ENCODE measurements at regions not wholly inside any gene's neighbourhood (a gene's known extent, or its start where the extent isn't known, plus 50 kb on each side); places are given as distances from the start of the nearest gene placed in this dataset.

- Histone ChIP-seq H3K4me3 (ENCODE audit: insufficient read depth, low read depth, low read length, poor library complexity, severe bottlenecking) (no peak overlapping the region), H3K36me3 (ENCODE audit: control insufficient read depth, insufficient read depth, low read length) (no peaks in the 10 kb centered on the region), H3K27me3 (replicated peaks; ENCODE audit: control insufficient read depth, insufficient read depth, low read length, poor library complexity, severe bottlenecking) (no peaks in the 10 kb centered on the region), H3K9me3 (ENCODE audit: control insufficient read depth, low read length) (no peaks in the 10 kb centered on the region), H3K4me1 (ENCODE audit: control insufficient read depth, insufficient read depth, low read length, poor library complexity, severe bottlenecking) (no peaks in the 10 kb centered on the region), H3K27ac (ENCODE audit: insufficient read depth, low read length, poor library complexity, severe bottlenecking) (no peak overlapping the region)
- no peak for DNase-seq
Observed at GRCh38 chr15:46682969-46683791, 1034.1 kb upstream of the SEMA6D start.

GRCh38 chr15:46685096-46685495 is 1032.2 kb upstream of the SEMA6D start:
- no peak overlapping the region for H3K4me3 ChIP-seq (ENCODE audit: insufficient read depth, low read depth, low read length, poor library complexity, severe bottlenecking)
- no peaks in the 10 kb centered on the region for H3K9me3 ChIP-seq (ENCODE audit: control insufficient read depth, low read length)
- DNase-seq: no peak
- H3K36me3 ChIP-seq (ENCODE audit: control insufficient read depth, insufficient read depth, low read length): no peaks in the 10 kb centered on the region
- no peaks in the 10 kb centered on the region for H3K4me1 ChIP-seq (ENCODE audit: control insufficient read depth, insufficient read depth, low read length, poor library complexity, severe bottlenecking)
- no peaks in the 10 kb centered on the region for H3K27me3 ChIP-seq (replicated peaks; ENCODE audit: control insufficient read depth, insufficient read depth, low read length, poor library complexity, severe bottlenecking)
- no peak overlapping the region for H3K27ac ChIP-seq (ENCODE audit: insufficient read depth, low read length, poor library complexity, severe bottlenecking)

- Histone ChIP-seq H3K4me3 (ENCODE audit: insufficient read depth, low read depth, low read length, poor library complexity, severe bottlenecking) (no peak overlapping the region), H3K9me3 (ENCODE audit: control insufficient read depth, low read length) (no peaks in the 10 kb centered on the region), H3K4me1 (ENCODE audit: control insufficient read depth, insufficient read depth, low read length, poor library complexity, severe bottlenecking) (no peaks in the 10 kb centered on the region), H3K27me3 (replicated peaks; ENCODE audit: control insufficient read depth, insufficient read depth, low read length, poor library complexity, severe bottlenecking) (no peaks in the 10 kb centered on the region), H3K36me3 (ENCODE audit: control insufficient read depth, insufficient read depth, low read length) (no peaks in the 10 kb centered on the region), H3K27ac (ENCODE audit: insufficient read depth, low read length, poor library complexity, severe bottlenecking) (no peak overlapping the region)
- no peak for DNase-seq
Observed at GRCh38 chr15:46685681-46686080, 1031.6 kb upstream of the SEMA6D start.

- DNase-seq: no peak
- Histone ChIP-seq H3K27me3 (replicated peaks; ENCODE audit: control insufficient read depth, insufficient read depth, low read length, poor library complexity, severe bottlenecking) (no peaks in the 10 kb centered on the region), H3K9me3 (ENCODE audit: control insufficient read depth, low read length) (no peaks in the 10 kb centered on the region), H3K4me1 (ENCODE audit: control insufficient read depth, insufficient read depth, low read length, poor library complexity, severe bottlenecking) (no peaks in the 10 kb centered on the region), H3K4me3 (ENCODE audit: insufficient read depth, low read depth, low read length, poor library complexity, severe bottlenecking) (no peak overlapping the region), H3K27ac (ENCODE audit: insufficient read depth, low read length, poor library complexity, severe bottlenecking) (no peak overlapping the region), H3K36me3 (ENCODE audit: control insufficient read depth, insufficient read depth, low read length) (no peaks in the 10 kb centered on the region)
Observed at GRCh38 chr15:46696281-46696680, 1021.0 kb upstream of the SEMA6D start.

GRCh38 chr15:46701346-46701745 is 1016.0 kb upstream of the SEMA6D start:
- no peaks in the 10 kb centered on the region for H3K36me3 ChIP-seq (ENCODE audit: control insufficient read depth, insufficient read depth, low read length)
- H3K27me3 ChIP-seq (replicated peaks; ENCODE audit: control insufficient read depth, insufficient read depth, low read length, poor library complexity, severe bottlenecking): no peaks in the 10 kb centered on the region
- H3K4me3 ChIP-seq (ENCODE audit: insufficient read depth, low read depth, low read length, poor library complexity, severe bottlenecking): no peak overlapping the region
- no peak for DNase-seq
- H3K9me3 ChIP-seq (ENCODE audit: control insufficient read depth, low read length): no peaks in the 10 kb centered on the region
- H3K27ac ChIP-seq (ENCODE audit: insufficient read depth, low read length, poor library complexity, severe bottlenecking): no peak overlapping the region
- H3K4me1 ChIP-seq (ENCODE audit: control insufficient read depth, insufficient read depth, low read length, poor library complexity, severe bottlenecking): no peaks in the 10 kb centered on the region

GRCh38 chr15:46701896-46702295 is 1015.4 kb upstream of the SEMA6D start:
- H3K27me3 ChIP-seq (replicated peaks; ENCODE audit: control insufficient read depth, insufficient read depth, low read length, poor library complexity, severe bottlenecking): no peaks in the 10 kb centered on the region
- no peak overlapping the region for H3K4me3 ChIP-seq (ENCODE audit: insufficient read depth, low read depth, low read length, poor library complexity, severe bottlenecking)
- no peak for DNase-seq
- no peaks in the 10 kb centered on the region for H3K9me3 ChIP-seq (ENCODE audit: control insufficient read depth, low read length)
- no peaks in the 10 kb centered on the region for H3K4me1 ChIP-seq (ENCODE audit: control insufficient read depth, insufficient read depth, low read length, poor library complexity, severe bottlenecking)
- no peak overlapping the region for H3K27ac ChIP-seq (ENCODE audit: insufficient read depth, low read length, poor library complexity, severe bottlenecking)
- H3K36me3 ChIP-seq (ENCODE audit: control insufficient read depth, insufficient read depth, low read length): no peaks in the 10 kb centered on the region

GRCh38 chr15:46703020-46703861 is 1014.1 kb upstream of the SEMA6D start:
- no peaks in the 10 kb centered on the region for H3K36me3 ChIP-seq (ENCODE audit: control insufficient read depth, insufficient read depth, low read length)
- no peaks in the 10 kb centered on the region for H3K4me1 ChIP-seq (ENCODE audit: control insufficient read depth, insufficient read depth, low read length, poor library complexity, severe bottlenecking)
- no peak for DNase-seq
- no peak overlapping the region for H3K4me3 ChIP-seq (ENCODE audit: insufficient read depth, low read depth, low read length, poor library complexity, severe bottlenecking)
- no peaks in the 10 kb centered on the region for H3K9me3 ChIP-seq (ENCODE audit: control insufficient read depth, low read length)
- H3K27me3 ChIP-seq (replicated peaks; ENCODE audit: control insufficient read depth, insufficient read depth, low read length, poor library complexity, severe bottlenecking): no peaks in the 10 kb centered on the region
- H3K27ac ChIP-seq (ENCODE audit: insufficient read depth, low read length, poor library complexity, severe bottlenecking): no peak overlapping the region

- H3K9me3 ChIP-seq (ENCODE audit: control insufficient read depth, low read length): no peaks in the 10 kb centered on the region
- no peak for DNase-seq
- no peak overlapping the region for H3K4me3 ChIP-seq (ENCODE audit: insufficient read depth, low read depth, low read length, poor library complexity, severe bottlenecking)
- no peaks in the 10 kb centered on the region for H3K27me3 ChIP-seq (replicated peaks; ENCODE audit: control insufficient read depth, insufficient read depth, low read length, poor library complexity, severe bottlenecking)
- H3K36me3 ChIP-seq (ENCODE audit: control insufficient read depth, insufficient read depth, low read length): no peaks in the 10 kb centered on the region
- H3K27ac ChIP-seq (ENCODE audit: insufficient read depth, low read length, poor library complexity, severe bottlenecking): no peak overlapping the region
- H3K4me1 ChIP-seq (ENCODE audit: control insufficient read depth, insufficient read depth, low read length, poor library complexity, severe bottlenecking): no peaks in the 10 kb centered on the region
Observed at GRCh38 chr15:46703871-46704637, 1013.3 kb upstream of the SEMA6D start.

- Histone ChIP-seq H3K4me1 (ENCODE audit: control insufficient read depth, insufficient read depth, low read length, poor library complexity, severe bottlenecking) (no peaks in the 10 kb centered on the region), H3K27ac (ENCODE audit: insufficient read depth, low read length, poor library complexity, severe bottlenecking) (no peak overlapping the region), H3K36me3 (ENCODE audit: control insufficient read depth, insufficient read depth, low read length) (no peaks in the 10 kb centered on the region), H3K9me3 (ENCODE audit: control insufficient read depth, low read length) (no peaks in the 10 kb centered on the region), H3K27me3 (replicated peaks; ENCODE audit: control insufficient read depth, insufficient read depth, low read length, poor library complexity, severe bottlenecking) (no peaks in the 10 kb centered on the region), H3K4me3 (ENCODE audit: insufficient read depth, low read depth, low read length, poor library complexity, severe bottlenecking) (no peak overlapping the region)
- no peak for DNase-seq
Observed at GRCh38 chr15:46707452-46707851, 1009.9 kb upstream of the SEMA6D start.
